WTC11 (cell line): ENCODE measurements at regions not wholly inside any gene's neighbourhood (a gene's known extent, or its start where the extent isn't known, plus 50 kb on each side); places are given as distances from the start of the nearest gene placed in this dataset.

Experiments
- ATAC-seq: fragments of 200-7000 bp; cut with Tn5 transposase; 2 replicates; pipeline ENCODE4 v1.10.0; 2021; ENCODE audit warnings: mild to moderate bottlenecking, moderate library complexity
- CTCF ChIA-PET: fragments of 300-600 bp; sonication (Branson Sonifier 250); formaldehyde crosslinking; loops from one replicate; lab custom pipeline; 2021; ENCODE audit warnings: antibody characterized with exemption; lab: Charles Lee
- POLR2A ChIA-PET: fragments of 350-600 bp; sonication (Branson Sonifier 250); formaldehyde crosslinking; loops from one replicate; lab custom pipeline; 2021; ENCODE audit warnings: antibody characterized with exemption; lab: Charles Lee
- DNase-seq: peaks from one replicate; pipeline ENCODE4 v3.0.0; 2021; ENCODE audit warnings: low spot score
- H3K27ac Mint-ChIP-seq: 2 replicates; pipeline ENCODE4 v1.8.0; 2021; ENCODE audit warnings: mixed read lengths
- H3K27me3 Mint-ChIP-seq: 2 replicates; pipeline ENCODE4 v1.8.0; 2021; ENCODE audit warnings: low read depth, mild to moderate bottlenecking, moderate library complexity, mixed read lengths
- H3K36me3 Mint-ChIP-seq: 2 replicates; pipeline ENCODE4 v1.8.0; 2021; ENCODE audit warnings: mixed read lengths
- H3K4me1 Mint-ChIP-seq: 2 replicates; pipeline ENCODE4 v1.8.0; 2022; ENCODE audit warnings: mixed read lengths
- H3K4me3 Mint-ChIP-seq: 2 replicates; pipeline ENCODE4 v1.8.0; 2021; ENCODE audit warnings: mild to moderate bottlenecking, moderate library complexity, mixed read lengths
- H3K9me3 Mint-ChIP-seq: 2 replicates; pipeline ENCODE4 v1.8.0; 2021; ENCODE audit warnings: mixed read lengths
- ATF3 ChIP-seq: sonication (generic); formaldehyde crosslinking; conservative IDR thresholded peaks from 2 replicates; pipeline ENCODE4 v1.8.1; 2022; ENCODE audit warnings: mild to moderate bottlenecking, missing genetic modification reagents
- E2F5 ChIP-seq: sonication (generic); formaldehyde crosslinking; IDR thresholded peaks from 2 replicates; pipeline ENCODE4 v1.8.1; 2022; ENCODE audit warnings: mild to moderate bottlenecking, moderate library complexity, missing genetic modification reagents
- ELF4 ChIP-seq: sonication (generic); formaldehyde crosslinking; IDR thresholded peaks from 2 replicates; pipeline ENCODE4 v1.8.1; 2022; ENCODE audit warnings: low read depth, mild to moderate bottlenecking, moderate library complexity, missing genetic modification reagents
- ERG ChIP-seq: fragments of 250-450 bp; sonication (Bioruptor Pico); IDR thresholded peaks from 2 replicates; pipeline ENCODE4 v1.8.0; 2021; ENCODE audit warnings: mild to moderate bottlenecking
- FOXJ3 ChIP-seq: sonication (generic); formaldehyde crosslinking; IDR thresholded peaks from 2 replicates; pipeline ENCODE4 v1.9.0; 2021; ENCODE audit warnings: missing genetic modification reagents, mild to moderate bottlenecking, borderline replicate concordance
- IRF2 ChIP-seq: sonication (generic); formaldehyde crosslinking; IDR thresholded peaks from 2 replicates; pipeline ENCODE4 v1.8.0; 2022; ENCODE audit warnings: low read depth, missing genetic modification reagents, borderline replicate concordance
- JUN ChIP-seq: sonication (generic); formaldehyde crosslinking; IDR thresholded peaks from 2 replicates; pipeline ENCODE4 v1.8.0; 2023; ENCODE audit warnings: mild to moderate bottlenecking, missing genetic modification reagents
- MYBL2 ChIP-seq: sonication (generic); formaldehyde crosslinking; IDR thresholded peaks from 2 replicates; pipeline ENCODE4 v1.8.1; 2023; ENCODE audit warnings: mild to moderate bottlenecking, moderate library complexity, missing genetic modification reagents
- RELA ChIP-seq: sonication (generic); formaldehyde crosslinking; IDR thresholded peaks from 2 replicates; pipeline ENCODE4 v1.8.1; 2022; ENCODE audit warnings: missing genetic modification reagents, mild to moderate bottlenecking, borderline replicate concordance
- RORB ChIP-seq: fragments of 250-450 bp; sonication (Bioruptor Pico); IDR thresholded peaks from 2 replicates; pipeline ENCODE4 v1.9.0; 2021; ENCODE audit warnings: mild to moderate bottlenecking
- TP53 ChIP-seq: sonication (generic); formaldehyde crosslinking; IDR thresholded peaks from 2 replicates; pipeline ENCODE4 v1.8.1; 2023; ENCODE audit warnings: mild to moderate bottlenecking, missing genetic modification reagents
- ZBTB21 ChIP-seq: sonication (generic); formaldehyde crosslinking; IDR thresholded peaks from 2 replicates; pipeline ENCODE4 v1.8.1; 2023; ENCODE audit warnings: mild to moderate bottlenecking, missing genetic modification reagents, borderline replicate concordance
- ZBTB43 ChIP-seq: sonication (generic); formaldehyde crosslinking; IDR thresholded peaks from 2 replicates; pipeline ENCODE4 v1.8.1; 2023; ENCODE audit warnings: mild to moderate bottlenecking, missing genetic modification reagents
- ZNF532 ChIP-seq: fragments of 250-450 bp; sonication (Bioruptor Pico); IDR thresholded peaks from 2 replicates; pipeline ENCODE4 v1.9.0; 2021; ENCODE audit warnings: mild to moderate bottlenecking, borderline replicate concordance

GRCh38 chr10:28984431-28984830 is 304.4 kb upstream of the LYZL1 start:
- no peak overlapping the region for H3K27ac Mint-ChIP-seq
- DNase-seq: no peak
- H3K4me3 Mint-ChIP-seq: no peak overlapping the region
- no peaks in the 10 kb centered on the region for H3K36me3 Mint-ChIP-seq
- POLR2A ChIA-PET: no interaction called here
- peaks cover 9% of the 10 kb centered on the region for H3K4me1 Mint-ChIP-seq
- CTCF ChIA-PET: interaction anchor here (1.2 kb wide), 1 partner anchor 321 kb away, joined by 5 read pairs; no protein-coding TSS in a partner anchor
- no peaks in the 10 kb centered on the region for H3K9me3 Mint-ChIP-seq
- TF ChIP-seq ZBTB43 (CRISPR knock-in tag) (no peak), IRF2 (no peak), MYBL2 (CRISPR knock-in tag) (no peak), E2F5 (CRISPR knock-in tag) (no peak), TP53 (CRISPR knock-in tag) (no peak), ZNF532 (no peak), ZBTB21 (CRISPR knock-in tag) (no peak)
- TF ChIP-seq, all 79 proteins: peak for 0
- H3K27me3 Mint-ChIP-seq: no peaks in the 10 kb centered on the region
- ATAC-seq: peak; percentile 34; the same call in 1 of the 2 replicates

GRCh38 chr10:28985137-28985885 is 303.6 kb upstream of the LYZL1 start:
- DNase-seq (no peak), ATAC-seq (no peak)
- Mint-ChIP-seq H3K36me3 (no peaks in the 10 kb centered on the region), H3K9me3 (no peaks in the 10 kb centered on the region), H3K4me1 (peaks cover 9% of the 10 kb centered on the region), H3K4me3 (no peak overlapping the region), H3K27ac (no peak overlapping the region), H3K27me3 (no peaks in the 10 kb centered on the region)
- TF ChIP-seq RORB (no peak), ATF3 (CRISPR knock-in tag) (no peak), ELF4 (CRISPR knock-in tag) (no peak), JUN (CRISPR knock-in tag) (no peak)
- ChIA-PET CTCF (interaction anchor here (1.2 kb wide), 1 partner anchor 321 kb away, joined by 5 read pairs; no protein-coding TSS in a partner anchor), POLR2A (no interaction called here)

- H3K4me1 Mint-ChIP-seq: peaks cover 11% of the 10 kb centered on the region
- ChIA-PET CTCF (interaction anchor here (0.6 to 1.5 kb wide), 4 partner anchors 47 to 372 kb away, joined by 4 to 7 read pairs (median 4); no protein-coding TSS in a partner anchor), POLR2A (interaction anchor here (0.6 to 0.7 kb wide), 2 partner anchors 14 to 400 kb away, joined by 4 to 6 read pairs; no protein-coding TSS in a partner anchor)
- no peaks in the 10 kb centered on the region for H3K36me3 Mint-ChIP-seq
- H3K4me3 Mint-ChIP-seq: no peak overlapping the region
- no peak for ATAC-seq
- TF ChIP-seq ERG: no peak
- TF ChIP-seq RELA: no peak
- TF ChIP-seq TP53 (CRISPR knock-in tag): no peak
- TF ChIP-seq ZBTB43 (CRISPR knock-in tag): no peak
- TF ChIP-seq FOXJ3 (CRISPR knock-in tag): no peak
- TF ChIP-seq, all 79 proteins: peak for 0
- Mint-ChIP-seq H3K27ac (no peak overlapping the region), H3K27me3 (no peaks in the 10 kb centered on the region), H3K9me3 (no peaks in the 10 kb centered on the region)
- DNase-seq: no peak
Measured at GRCh38 chr10:28986117-28986792, 302.6 kb upstream of the LYZL1 start.
